ENCODE measurements at regions not wholly inside any gene's neighbourhood (a gene's known extent, or its start where the extent isn't known, plus 50 kb on each side); places are given as distances from the start of the nearest gene placed in this dataset.

DNA sequence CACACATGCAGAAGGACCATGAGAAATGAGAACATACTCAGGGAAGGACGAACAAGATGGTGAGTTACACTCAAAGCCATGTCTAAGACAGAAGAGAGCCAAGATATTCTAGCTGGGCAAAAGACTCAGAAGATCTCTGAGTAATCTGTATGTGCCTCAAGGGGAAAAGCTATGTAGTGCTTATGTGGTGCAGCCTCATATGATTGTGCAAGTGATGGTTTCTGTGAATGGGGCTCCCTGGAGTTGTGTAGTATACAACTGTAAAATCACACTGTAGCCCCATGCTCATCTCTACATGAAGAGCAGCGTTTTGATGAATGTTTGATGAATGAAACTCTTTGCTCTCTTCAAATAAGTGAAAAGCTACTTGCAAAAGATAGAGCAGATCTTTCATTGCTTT lies 57.5 kb downstream of the OSR1 start:
- intact Hi-C loops (cut with DNase I): no loop called here
- DNase-seq: no peak
- ATAC-seq: no peak

DNA sequence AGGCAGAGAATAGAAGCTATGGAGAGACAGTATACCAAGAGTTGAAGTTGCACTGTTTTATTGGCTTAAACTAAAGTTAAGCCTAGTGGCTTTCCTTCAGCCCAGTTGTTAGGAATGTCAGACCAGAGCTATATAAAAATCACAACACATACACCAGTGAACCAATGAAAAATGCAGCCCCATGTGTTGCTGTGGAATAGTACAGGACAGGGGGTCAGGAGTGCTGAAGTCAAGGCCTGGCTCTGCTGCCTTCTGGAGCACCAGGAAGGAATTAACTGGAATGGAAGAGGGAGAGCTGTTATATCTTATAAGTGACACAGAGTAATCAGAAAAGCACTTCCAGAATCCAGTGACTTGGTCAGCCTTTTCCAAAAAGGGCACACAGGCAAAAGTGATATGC lies 58.9 kb downstream of the OSR1 start:
- ATAC-seq (no peak), DNase-seq (no peak)
- intact Hi-C loops (cut with DNase I): no loop called here

GRCh38 chr2:19299032-19299431 lies 59.4 kb downstream of the OSR1 start:
- DNase-seq (no peak), ATAC-seq (no peak)
- intact Hi-C loops (cut with DNase I): no loop called here

GRCh38 chr2:19297716-19298115 lies 60.7 kb downstream of the OSR1 start:
- no peak for DNase-seq
- ATAC-seq: no peak
- intact Hi-C loops (cut with DNase I): no loop called here

- ATAC-seq (no peak), DNase-seq (no peak)
- intact Hi-C loops (cut with DNase I): no loop called here
These were observed 62.4 kb downstream of the OSR1 start for GRCh38 chr2:19295998-19296502.

DNA sequence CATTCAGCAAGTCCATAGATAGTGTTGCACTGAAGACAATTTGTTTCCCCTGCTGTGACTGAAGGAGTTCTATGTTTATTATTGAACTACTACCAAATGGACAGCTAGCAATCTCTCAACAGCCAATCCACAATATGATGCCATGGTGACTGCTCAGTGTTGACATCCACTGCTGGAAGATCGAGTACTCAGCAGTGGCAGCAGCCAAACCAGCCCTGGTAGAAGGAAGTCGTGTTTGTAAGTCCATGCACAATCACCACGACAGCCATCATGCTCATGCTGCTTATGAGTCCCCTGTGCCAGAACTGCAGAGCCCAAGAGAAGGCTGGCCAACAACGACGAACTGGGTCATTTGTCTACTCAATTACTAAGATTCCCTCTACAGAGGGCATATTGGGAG lies 66.4 kb downstream of the OSR1 start:
- ATAC-seq: peak; percentile 22 to 57
- intact Hi-C loops (cut with DNase I): no loop called here
- DNase-seq: peak; percentile 25

GRCh38 chr2:19288291-19288690 lies 70.1 kb downstream of the OSR1 start:
- intact Hi-C loops (cut with DNase I): no loop called here
- ATAC-seq (no peak), DNase-seq (no peak)

- intact Hi-C loops (cut with DNase I): no loop called here
- no peak for ATAC-seq
These were observed 71.1 kb downstream of the OSR1 start for GRCh38 chr2:19287324-19287723.

GRCh38 chr2:19282305-19282704 lies 76.1 kb downstream of the OSR1 start:
- intact Hi-C loops (cut with DNase I): no loop called here
- DNase-seq (no peak), ATAC-seq (no peak)

More at GRCh38 chr2:19287324-19287723, 71.1 kb downstream of the OSR1 start:
- DNase-seq: no peak

DNA sequence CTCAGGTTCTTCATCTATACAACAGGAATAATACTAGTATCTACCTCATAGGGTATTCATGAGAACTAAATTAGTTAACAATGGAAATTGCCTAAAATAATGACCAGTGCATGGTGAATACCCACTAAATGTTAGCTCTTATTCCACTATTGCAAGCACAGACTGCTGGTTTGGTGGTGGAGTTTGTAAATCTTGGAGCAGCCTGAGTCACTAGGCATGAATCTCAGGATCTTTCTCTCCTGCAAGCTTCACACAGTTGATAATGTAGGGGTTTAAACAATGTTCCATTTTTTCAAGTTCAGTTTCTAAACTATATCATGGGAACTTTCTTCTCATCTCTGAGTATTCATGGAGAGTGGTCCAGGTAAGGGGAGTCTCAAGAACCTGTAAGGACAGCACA lies 84.0 kb downstream of the OSR1 start:
- intact Hi-C loops (cut with DNase I): no loop called here
- DNase-seq (no peak), ATAC-seq (no peak)

- ATAC-seq (no peak), DNase-seq (no peak)
- intact Hi-C loops (cut with DNase I): no loop called here
These were observed 85.4 kb downstream of the OSR1 start for GRCh38 chr2:19272941-19273470.

DNA sequence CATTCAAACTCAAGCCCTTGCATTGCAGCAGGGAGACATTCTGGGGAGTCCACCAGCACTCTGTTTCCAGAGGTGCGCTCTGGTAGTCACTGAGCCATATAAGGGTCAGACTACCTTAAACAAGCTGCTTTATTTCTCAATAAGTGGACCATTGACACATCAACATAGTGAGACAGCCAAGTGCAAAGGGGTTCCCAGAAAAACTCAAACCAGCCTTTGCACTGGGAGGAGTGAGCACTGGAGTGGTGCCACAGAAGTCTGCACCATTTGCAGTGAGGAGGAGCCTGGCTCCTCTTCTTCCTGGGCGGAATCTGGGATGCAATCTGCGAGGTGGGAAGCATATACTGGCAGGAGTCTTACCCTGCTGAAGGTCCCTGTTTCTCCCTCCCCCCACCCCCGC lies 86.4 kb downstream of the OSR1 start:
- ATAC-seq (peak in 1 of 2 donors; percentile 23), DNase-seq (no peak)
- intact Hi-C loops (cut with DNase I): no loop called here

- no peak for ATAC-seq
- intact Hi-C loops (cut with DNase I): no loop called here
These were observed 93.6 kb downstream of the OSR1 start for GRCh38 chr2:19264852-19265251.

DNA sequence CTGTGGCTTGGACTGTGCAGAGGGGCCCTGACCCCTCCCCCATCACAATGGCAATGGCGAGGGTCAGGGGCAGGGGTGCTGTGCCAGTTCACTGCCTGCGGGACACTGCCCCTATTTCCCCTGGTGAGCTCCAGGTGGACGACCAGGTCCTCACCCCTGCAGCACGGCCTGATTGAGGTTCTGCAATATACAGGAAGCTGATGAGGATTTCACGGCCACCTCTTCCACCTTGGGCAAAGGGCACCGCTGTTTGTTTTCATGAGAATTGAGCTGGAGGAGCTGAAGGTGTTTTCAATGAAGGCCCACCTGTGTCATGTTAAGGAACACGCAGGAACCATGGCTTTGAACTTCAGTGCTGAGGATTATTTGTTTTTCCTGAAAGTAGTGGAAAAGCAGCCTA lies 96.3 kb downstream of the OSR1 start:
- DNase-seq (no peak), ATAC-seq (no peak)
- intact Hi-C loops (cut with DNase I): no loop called here

More at GRCh38 chr2:19264852-19265251, 93.6 kb downstream of the OSR1 start:
- no peak for DNase-seq

GRCh38 chr2:19261061-19261460 lies 97.4 kb downstream of the OSR1 start:
- intact Hi-C loops (cut with DNase I): no loop called here
- no peak for DNase-seq
- ATAC-seq: no peak

DNA sequence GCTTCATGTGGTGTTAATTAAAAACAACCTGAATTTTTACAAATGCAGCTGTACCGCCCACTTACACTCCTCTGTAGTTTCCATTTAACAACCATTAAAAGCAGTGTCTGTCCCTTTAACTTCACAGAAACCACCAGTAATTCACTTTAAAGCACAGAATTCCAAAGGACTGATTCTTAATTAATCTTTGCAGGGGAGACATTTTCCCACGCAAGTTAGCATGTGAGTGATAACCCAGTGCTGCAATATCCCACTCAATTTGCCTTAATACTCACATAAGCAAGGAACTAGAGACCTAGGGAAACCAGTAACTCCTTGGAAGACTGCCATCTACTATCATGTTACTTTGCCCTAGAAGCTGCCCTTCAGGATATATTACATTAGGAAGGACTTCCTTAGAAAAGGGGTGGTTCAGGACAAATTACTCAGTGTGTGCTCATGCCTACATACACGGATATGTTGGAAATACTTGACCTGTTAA lies 102.3 kb downstream of the OSR1 start:
- DNase-seq (no peak), ATAC-seq (peak; percentile 72 to 83)
- intact Hi-C loops (cut with DNase I): no loop called here

GRCh38 chr2:19255481-19255880 lies 102.9 kb downstream of the OSR1 start:
- intact Hi-C loops (cut with DNase I): no loop called here
- no peak for DNase-seq

GRCh38 chr2:19251554-19251953 lies 106.9 kb downstream of the OSR1 start:
- no peak for DNase-seq
- ATAC-seq: no peak
- intact Hi-C loops (cut with DNase I): no loop called here

More at GRCh38 chr2:19255481-19255880, 102.9 kb downstream of the OSR1 start:
- no peak for ATAC-seq

DNA sequence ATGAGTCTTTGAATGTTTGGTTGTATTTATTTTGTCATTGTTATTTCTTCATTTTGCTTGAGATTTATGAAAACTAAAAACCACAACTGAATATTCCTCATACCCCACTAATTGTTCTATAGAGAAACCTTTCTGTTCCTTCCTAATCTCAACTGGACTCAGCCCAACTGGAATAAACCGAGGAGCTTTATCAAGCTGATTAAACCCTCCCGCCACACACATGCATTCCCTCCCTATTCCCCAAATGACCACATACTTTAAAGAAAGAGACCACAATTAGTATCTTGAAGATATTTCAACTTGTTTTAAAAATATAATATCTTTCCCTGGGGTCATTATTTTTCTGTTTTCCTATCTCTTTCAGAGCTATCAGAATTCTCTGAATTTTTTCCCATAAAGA lies 107.5 kb downstream of the OSR1 start:
- intact Hi-C loops (cut with DNase I): no loop called here
- ATAC-seq: no peak
- DNase-seq: no peak

DNA sequence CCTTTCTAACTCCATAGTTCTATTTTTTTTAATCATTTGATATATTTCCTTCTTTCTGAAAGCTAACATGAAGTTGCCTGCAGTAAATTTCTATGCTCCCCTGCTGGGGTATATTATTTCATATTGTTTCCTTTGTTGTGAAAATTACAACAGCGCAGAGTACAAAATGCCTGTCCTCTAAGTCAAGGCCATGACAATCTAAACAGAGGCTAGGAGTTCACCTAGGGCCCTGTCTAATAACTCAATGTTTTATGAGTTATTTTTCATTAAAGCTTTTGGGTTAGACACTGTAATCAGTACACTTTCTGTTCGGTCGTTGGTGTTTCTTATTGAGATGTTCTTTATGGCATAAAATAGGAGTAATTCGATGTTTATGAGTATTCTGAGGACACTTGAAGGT lies 111.2 kb downstream of the OSR1 start:
- DNase-seq: no peak
- intact Hi-C loops (cut with DNase I): no loop called here

GRCh38 chr2:19246496-19246895 lies 111.9 kb downstream of the OSR1 start:
- intact Hi-C loops (cut with DNase I): no loop called here
- DNase-seq (no peak), ATAC-seq (no peak)

More for the DNA sequence above, 111.2 kb downstream of the OSR1 start:
- no peak for ATAC-seq
